NCI-H128 (cell line): ENCODE measurements at regions not wholly inside any gene's neighbourhood (a gene's known extent, or its start where the extent isn't known, plus 50 kb on each side); places are given as distances from the start of the nearest gene placed in this dataset.

Experiments used
- DNase-seq: peaks from one replicate; lab custom pipeline; 2025; ENCODE audit not compliant: unreplicated experiment; lab: John Stamatoyannopoulos, UW

- DNase-seq = no peak
These were observed 1709.2 kb downstream of the EFNA5 start for GRCh38 chr5:105961572-105961971.

GRCh38 chr5:105956456-105957196 lies 1714.1 kb downstream of the EFNA5 start:
- no peak for DNase-seq

GRCh38 chr5:105954341-105954740 lies 1716.4 kb downstream of the EFNA5 start:
- DNase-seq = no peak

GRCh38 chr5:105953616-105954015 lies 1717.1 kb downstream of the EFNA5 start:
- DNase-seq = no peak

- peak; percentile 39 for DNase-seq
These were observed 1717.9 kb downstream of the EFNA5 start for GRCh38 chr5:105952875-105953274.

- DNase-seq = no peak
These were observed 1723.3 kb downstream of the EFNA5 start for GRCh38 chr5:105947461-105947860.

- DNase-seq = no peak
These were observed 1725.3 kb downstream of the EFNA5 start for GRCh38 chr5:105945203-105945972.

- no peak for DNase-seq
These were observed 1730.6 kb downstream of the EFNA5 start for GRCh38 chr5:105940181-105940580.

GRCh38 chr5:105934171-105934570 lies 1736.6 kb downstream of the EFNA5 start:
- DNase-seq = no peak

- DNase-seq = no peak
These were observed 1738.8 kb downstream of the EFNA5 start for GRCh38 chr5:105931881-105932421.

- DNase-seq = no peak
These were observed 1740.9 kb downstream of the EFNA5 start for GRCh38 chr5:105929858-105930257.

GRCh38 chr5:105924366-105924765 lies 1746.4 kb downstream of the EFNA5 start:
- DNase-seq = no peak

GRCh38 chr5:105922574-105922973 lies 1748.2 kb downstream of the EFNA5 start:
- DNase-seq = no peak

GRCh38 chr5:105922080-105922479 lies 1748.7 kb downstream of the EFNA5 start:
- DNase-seq = no peak

- DNase-seq = no peak
These were observed 1753.5 kb downstream of the EFNA5 start for GRCh38 chr5:105917189-105917588.

GRCh38 chr5:105907016-105907415 lies 1763.7 kb downstream of the EFNA5 start:
- no peak for DNase-seq

GRCh38 chr5:105905392-105905791 lies 1765.3 kb downstream of the EFNA5 start:
- no peak for DNase-seq

- no peak for DNase-seq
These were observed 1767.7 kb downstream of the EFNA5 start for GRCh38 chr5:105903069-105903468.

GRCh38 chr5:105899726-105900125 lies 1771.0 kb downstream of the EFNA5 start:
- DNase-seq = no peak

GRCh38 chr5:105898183-105898582 lies 1772.6 kb downstream of the EFNA5 start:
- DNase-seq = no peak

- no peak for DNase-seq
These were observed 1785.5 kb downstream of the EFNA5 start for GRCh38 chr5:105885266-105885665.

GRCh38 chr5:105882956-105883481 lies 1787.7 kb downstream of the EFNA5 start:
- no peak for DNase-seq
